Neuronal stem cell (in vitro differentiated cells): ENCODE measurements at regions not wholly inside any gene's neighbourhood (a gene's known extent, or its start where the extent isn't known, plus 50 kb on each side); places are given as distances from the start of the nearest gene placed in this dataset.

Source experiments
- DNase-seq: peaks from one replicate; pipeline ENCODE4 v3.0.0-alpha.2; 2013; ENCODE audit warnings: low spot score
- H2AFZ ChIP-seq: one replicate; pipeline ENCODE4 v1.6.1; 2013; ENCODE audit warnings: mild to moderate bottlenecking, low read length, inconsistent platforms
- H2AK5ac ChIP-seq: 2 replicates; pipeline ENCODE4 v1.6.1; 2013; ENCODE audit warnings: low read depth, mild to moderate bottlenecking, inconsistent platforms, low read length, moderate library complexity, mixed read lengths
- H2BK120ac ChIP-seq: 2 replicates; pipeline ENCODE4 v1.6.1; 2013; ENCODE audit warnings: low read depth, mild to moderate bottlenecking, inconsistent platforms, low read length, moderate library complexity, mixed read lengths
- H2BK12ac ChIP-seq: one replicate; pipeline ENCODE4 v1.6.1; 2013; ENCODE audit warnings: low read length, inconsistent platforms
- H2BK15ac ChIP-seq: 2 replicates; pipeline ENCODE4 v1.6.1; 2013; ENCODE audit warnings: mild to moderate bottlenecking, low read length, inconsistent platforms, mixed read lengths
- H2BK5ac ChIP-seq: one replicate; pipeline ENCODE4 v1.6.1; 2013; ENCODE audit warnings: inconsistent platforms, mild to moderate bottlenecking, low read length, moderate library complexity
- H3K14ac ChIP-seq: one replicate; pipeline ENCODE4 v1.6.1; 2013; ENCODE audit warnings: low read length, inconsistent platforms
- H3K18ac ChIP-seq: 2 replicates; pipeline ENCODE4 v1.6.1; 2013; ENCODE audit warnings: low read length, inconsistent platforms
- H3K23ac ChIP-seq: 2 replicates; pipeline ENCODE4 v1.6.1; 2013; ENCODE audit warnings: low read depth, mild to moderate bottlenecking, mixed read lengths, low read length, inconsistent platforms; ENCODE audit not compliant: poor library complexity
- H3K27ac ChIP-seq: replicated peaks from 3 replicates; pipeline ENCODE4 v1.5.1; 2013; ENCODE audit warnings: low read length, inconsistent platforms
- H3K27me3 ChIP-seq, 3 experiments: 2 replicates each; pipeline ENCODE4 v1.6.1; 2013; ENCODE audit warnings: low read length in 3 of 3, mild to moderate bottlenecking in 2 of 3, inconsistent platforms in 1 of 3, low read depth in 1 of 3, mixed read lengths in 1 of 3, moderate library complexity in 1 of 3; ENCODE audit not compliant: control insufficient read depth in 3 of 3, insufficient read depth in 3 of 3
- H3K36me3 ChIP-seq, 2 donors: replicated peaks in 1 of 2; 2 replicates each; pipeline ENCODE4 v1.6.1; 2013; ENCODE audit warnings: low read length in 2 of 2; ENCODE audit not compliant: control insufficient read depth in 2 of 2, insufficient read depth in 2 of 2
- H3K4ac ChIP-seq: 2 replicates; pipeline ENCODE4 v1.6.1; 2013; ENCODE audit warnings: inconsistent platforms, mild to moderate bottlenecking, low read length, moderate library complexity
- H3K4me1 ChIP-seq, 2 donors: 1 replicate in 1 of 2; 2 replicates in 1 of 2; pipeline ENCODE4 v1.6.1; 2013; ENCODE audit warnings: low read length in 2 of 2, low read depth in 1 of 2; ENCODE audit not compliant: control insufficient read depth in 2 of 2, insufficient read depth in 1 of 2
- H3K4me2 ChIP-seq: one replicate; pipeline ENCODE4 v1.6.1; 2013; ENCODE audit warnings: mild to moderate bottlenecking, low read length, inconsistent platforms; ENCODE audit not compliant: insufficient read depth, poor library complexity, severe bottlenecking
- H3K4me3 ChIP-seq, 2 donors: 2 replicates each; pipeline ENCODE4 v1.5.1; 2013; ENCODE audit warnings: low read length in 2 of 2, mild to moderate bottlenecking in 2 of 2, inconsistent platforms in 1 of 2, moderate library complexity in 1 of 2
- H3K79me1 ChIP-seq: one replicate; pipeline ENCODE4 v1.6.1; 2013; ENCODE audit warnings: low read depth, mild to moderate bottlenecking, inconsistent platforms, low read length, moderate library complexity
- H3K9ac ChIP-seq: one replicate; pipeline ENCODE4 v1.6.1; 2013; ENCODE audit warnings: mild to moderate bottlenecking, low read depth, low read length, inconsistent platforms; ENCODE audit not compliant: poor library complexity
- H3K9me3 ChIP-seq, 2 donors: replicated peaks in 1 of 2; 2 replicates each; pipeline versions ENCODE3 to v1.6.1; 2013; ENCODE audit warnings: low read length in 2 of 2, mild to moderate bottlenecking in 2 of 2, inconsistent platforms in 1 of 2, low read depth in 1 of 2, mixed read lengths in 1 of 2, moderate library complexity in 1 of 2; ENCODE audit not compliant: control insufficient read depth in 2 of 2, insufficient read depth in 1 of 2
- H4K8ac ChIP-seq: one replicate; pipeline ENCODE4 v1.6.1; 2013; ENCODE audit warnings: low read depth, mild to moderate bottlenecking, inconsistent platforms, low read length, moderate library complexity
- H4K91ac ChIP-seq: one replicate; pipeline ENCODE4 v1.6.1; 2013; ENCODE audit warnings: low read length, low read depth, mild to moderate bottlenecking, inconsistent platforms; ENCODE audit not compliant: poor library complexity
- WGBS, 2 donors: extraction: QIAGEN DNeasy Blood & Tissue Kit; methylation state at CpG; one replicate each; pipeline ENCODE4 v1.1.7; 2013; ENCODE audit warnings: missing lambda C conversion rate in 2 of 2, mixed read lengths in 1 of 2; ENCODE audit not compliant: insufficient read length in 2 of 2, insufficient replicate concordance in 1 of 2; ENCODE audit errors: extremely low coverage in 2 of 2; 5-methylcytosine and 5-hydroxymethylcytosine counted together

GRCh38 chr1:229091721-229092136, 179.2 kb upstream of the RAB4A start:
- Histone ChIP-seq H4K8ac (no peak overlapping the region), H4K91ac (no peak overlapping the region), H3K23ac (no peak overlapping the region), H3K36me3 (no peaks in the 10 kb centered on the region), H3K4ac (no peak overlapping the region), H2BK120ac (no peak overlapping the region), H2BK5ac (no peak overlapping the region), H3K4me2 (no peak overlapping the region), H3K4me1 (peaks cover 0 to 23% of the 10 kb centered on the region in 2 donors), H3K4me3 (no peak overlapping the region), H2BK12ac (no peak overlapping the region), H2AFZ (no peak overlapping the region), H3K14ac (no peak overlapping the region), H2AK5ac (no peak overlapping the region), H3K18ac (peak overlapping the region; percentile 45), H3K27ac (no peak overlapping the region), H3K27me3 (no peaks in the 10 kb centered on the region), H3K79me1 (no peaks in the 10 kb centered on the region), H3K9ac (no peak overlapping the region), H2BK15ac (no peak overlapping the region), H3K9me3 (peaks cover 0 to 4% of the 10 kb centered on the region in 2 donors)
- WGBS, 2 donors: no CpG with 5 or more reads among the region's 7 CpGs
- DNase-seq: no peak

- DNase-seq: no peak
- H3K27me3 ChIP-seq: no peaks in the 10 kb centered on the region
- no peak overlapping the region for H3K4me3 ChIP-seq
- peaks cover 0 to 4% of the 10 kb centered on the region in 2 donors for H3K9me3 ChIP-seq
- H3K4me2 ChIP-seq: no peak overlapping the region
- H4K91ac ChIP-seq: no peak overlapping the region
- H3K14ac ChIP-seq: no peak overlapping the region
- H3K18ac ChIP-seq: peak overlapping the region; percentile 46
- H3K9ac ChIP-seq: no peak overlapping the region
- no CpG with 5 or more reads among the region's 8 CpGs for WGBS, 2 donors
- no peak overlapping the region for H3K23ac ChIP-seq
- no peak overlapping the region for H2BK15ac ChIP-seq
- H2BK5ac ChIP-seq: no peak overlapping the region
- H2AFZ ChIP-seq: no peak overlapping the region
- peaks cover 0 to 22% of the 10 kb centered on the region in 2 donors for H3K4me1 ChIP-seq
- no peak overlapping the region for H3K4ac ChIP-seq
- no peak overlapping the region for H2BK120ac ChIP-seq
- peak overlapping the region; percentile 76 for H2AK5ac ChIP-seq
- H3K79me1 ChIP-seq: no peaks in the 10 kb centered on the region
- no peaks in the 10 kb centered on the region for H3K36me3 ChIP-seq
- H4K8ac ChIP-seq: no peak overlapping the region
- H2BK12ac ChIP-seq: peak overlapping the region; percentile 7
- no peak overlapping the region for H3K27ac ChIP-seq
Observed at GRCh38 chr1:229092377-229093237, 178.3 kb upstream of the RAB4A start.

GRCh38 chr1:229093238-229093540, 177.7 kb upstream of the RAB4A start:
- H4K8ac ChIP-seq: no peak overlapping the region
- H2AFZ ChIP-seq: no peak overlapping the region
- no peak overlapping the region for H2BK120ac ChIP-seq
- no peaks in the 10 kb centered on the region for H3K27me3 ChIP-seq
- peaks cover 0 to 4% of the 10 kb centered on the region in 2 donors for H3K9me3 ChIP-seq
- H3K4me3 ChIP-seq: no peak overlapping the region
- H3K27ac ChIP-seq: no peak overlapping the region
- H3K4me2 ChIP-seq: no peak overlapping the region
- H3K14ac ChIP-seq: no peak overlapping the region
- no peak overlapping the region for H3K23ac ChIP-seq
- no peak overlapping the region for H3K18ac ChIP-seq
- no peak overlapping the region for H2AK5ac ChIP-seq
- no peak overlapping the region for H2BK15ac ChIP-seq
- no peaks in the 10 kb centered on the region for H3K36me3 ChIP-seq
- H3K9ac ChIP-seq: no peak overlapping the region
- no peaks in the 10 kb centered on the region for H3K79me1 ChIP-seq
- no peak overlapping the region for H3K4ac ChIP-seq
- no CpG with 5 or more reads among the region's 2 CpGs for WGBS, 2 donors
- H4K91ac ChIP-seq: no peak overlapping the region
- peaks cover 0 to 21% of the 10 kb centered on the region in 2 donors for H3K4me1 ChIP-seq
- no peak overlapping the region for H2BK5ac ChIP-seq
- no peak for DNase-seq
- no peak overlapping the region for H2BK12ac ChIP-seq

- peaks cover 0 to 21% of the 10 kb centered on the region in 2 donors for H3K4me1 ChIP-seq
- no peak overlapping the region for H4K8ac ChIP-seq
- H3K36me3 ChIP-seq: no peaks in the 10 kb centered on the region
- no peak overlapping the region for H2AK5ac ChIP-seq
- H3K4ac ChIP-seq: no peak overlapping the region
- no peak overlapping the region for H3K18ac ChIP-seq
- no peak overlapping the region for H3K14ac ChIP-seq
- H3K79me1 ChIP-seq: no peaks in the 10 kb centered on the region
- no peaks in the 10 kb centered on the region for H3K27me3 ChIP-seq
- H3K9ac ChIP-seq: no peak overlapping the region
- H2BK12ac ChIP-seq: no peak overlapping the region
- H3K27ac ChIP-seq: peak overlapping the region; percentile 15
- no peak overlapping the region for H4K91ac ChIP-seq
- H3K9me3 ChIP-seq: peaks cover 0 to 4% of the 10 kb centered on the region in 2 donors
- no peak for DNase-seq
- no peak overlapping the region for H2BK5ac ChIP-seq
- no peak overlapping the region for H2AFZ ChIP-seq
- no CpG with 5 or more reads among the region's 5 CpGs for WGBS, 2 donors
- H2BK120ac ChIP-seq: no peak overlapping the region
- H3K4me2 ChIP-seq: no peak overlapping the region
- no peak overlapping the region for H3K4me3 ChIP-seq
- H3K23ac ChIP-seq: no peak overlapping the region
- no peak overlapping the region for H2BK15ac ChIP-seq
Observed at GRCh38 chr1:229093609-229094336, 177.1 kb upstream of the RAB4A start.
